GM21447 (cell line): ENCODE measurements at regions not wholly inside any gene's neighbourhood (a gene's known extent, or its start where the extent isn't known, plus 50 kb on each side); places are given as distances from the start of the nearest gene placed in this dataset.

Source experiments
- ATAC-seq: cut with Tn5 transposase; IDR thresholded peaks from one replicate; pipeline ENCODE4 v1.9.1; 2021; ENCODE audit not compliant: unreplicated experiment

GRCh38 chr14:42475289-42475688 is 868.6 kb downstream of the LRFN5 start:
- no peak for ATAC-seq

GRCh38 chr14:42470427-42470719 is 863.7 kb downstream of the LRFN5 start:
- no peak for ATAC-seq

- ATAC-seq: no peak
Measured at GRCh38 chr14:42469637-42470426, 863.2 kb downstream of the LRFN5 start.

GRCh38 chr14:42460673-42461072 is 854.0 kb downstream of the LRFN5 start:
- no peak for ATAC-seq

GRCh38 chr14:42459171-42459685 is 852.6 kb downstream of the LRFN5 start:
- no peak for ATAC-seq

- no peak for ATAC-seq
Measured at GRCh38 chr14:42441615-42442014, 834.9 kb downstream of the LRFN5 start.

GRCh38 chr14:42437809-42438208 is 831.1 kb downstream of the LRFN5 start:
- ATAC-seq: no peak

GRCh38 chr14:42429401-42429800 is 822.7 kb downstream of the LRFN5 start:
- no peak for ATAC-seq

- peak; percentile 92 for ATAC-seq
Measured at GRCh38 chr14:42428996-42429395, 822.3 kb downstream of the LRFN5 start.

GRCh38 chr14:42424501-42424900 is 817.8 kb downstream of the LRFN5 start:
- ATAC-seq: no peak

- ATAC-seq: no peak
Measured at GRCh38 chr14:42421377-42422078, 814.9 kb downstream of the LRFN5 start.

GRCh38 chr14:42420071-42420470 is 813.4 kb downstream of the LRFN5 start:
- ATAC-seq: no peak

- no peak for ATAC-seq
Measured at GRCh38 chr14:42407153-42407552, 800.5 kb downstream of the LRFN5 start.

GRCh38 chr14:42391146-42391834 is 784.6 kb downstream of the LRFN5 start:
- no peak for ATAC-seq

GRCh38 chr14:42378880-42379279 is 772.2 kb downstream of the LRFN5 start:
- ATAC-seq: no peak

- ATAC-seq: no peak
Measured at GRCh38 chr14:42378274-42378673, 771.6 kb downstream of the LRFN5 start.

GRCh38 chr14:42374332-42374731 is 767.7 kb downstream of the LRFN5 start:
- ATAC-seq: no peak

- no peak for ATAC-seq
Measured at GRCh38 chr14:42370056-42370455, 763.4 kb downstream of the LRFN5 start.

GRCh38 chr14:42368234-42368633 is 761.6 kb downstream of the LRFN5 start:
- no peak for ATAC-seq

GRCh38 chr14:42353315-42353714 is 746.6 kb downstream of the LRFN5 start:
- no peak for ATAC-seq

- ATAC-seq: no peak
Measured at GRCh38 chr14:42335918-42336317, 729.2 kb downstream of the LRFN5 start.

GRCh38 chr14:42334931-42335330 is 728.3 kb downstream of the LRFN5 start:
- ATAC-seq: no peak
